ENCODE measurements at regions not wholly inside any gene's neighbourhood (a gene's known extent, or its start where the extent isn't known, plus 50 kb on each side); places are given as distances from the start of the nearest gene placed in this dataset.

DNA sequence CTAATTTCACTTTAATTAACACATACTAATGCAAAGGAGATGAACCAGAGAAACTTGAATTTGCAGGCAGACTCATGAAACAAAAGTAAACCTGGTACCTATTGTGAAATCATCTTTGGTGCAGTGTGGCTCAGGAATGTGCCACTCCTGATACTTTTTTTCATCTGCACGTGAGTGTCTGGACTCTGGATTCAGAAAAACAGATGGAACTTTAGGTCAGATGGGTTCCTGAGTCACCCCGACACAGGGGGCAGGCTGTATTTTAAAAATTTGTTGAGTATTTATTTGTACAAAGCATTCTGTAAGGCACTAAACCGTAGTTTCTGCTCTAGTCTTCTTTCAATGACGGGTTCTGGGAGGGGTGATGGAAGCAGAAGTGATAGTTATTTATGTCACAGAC lies 52.2 kb upstream of the TUT7 start:
- TF ChIP-seq POLR2A (IDR thresholded peaks at IDR 0.05; ENCODE audit: low read depth, low read length): no peak
- TF ChIP-seq POLR2AphosphoS5 (IDR thresholded peaks at IDR 0.05; ENCODE audit: low read depth, low read length): no peak
- TF ChIP-seq TAF1 (IDR thresholded peaks at IDR 0.05; ENCODE audit: borderline replicate concordance, low read depth, low read length): no peak

Measured in GM12892 (cell line).